Gastrocnemius medialis (tissue), 4 donors: ENCODE measurements at regions not wholly inside any gene's neighbourhood (a gene's known extent, or its start where the extent isn't known, plus 50 kb on each side); places are given as distances from the start of the nearest gene placed in this dataset.

Source experiments
- ATAC-seq, 2 donors: fragments of 150-250 bp; one replicate each; pipeline ENCODE4 v1.9.1; 2016
- DNase-seq, 2 donors: peaks; one replicate each; pipeline ENCODE4 v3.0.0-alpha.2; 2019
- H3K27ac ChIP-seq, 4 donors: fragments of 200-600 bp; sonication (generic); 1 replicate in 1 of 4; 2 replicates in 3 of 4; pipeline ENCODE4 v1.5.1; 2016 to 2018; ENCODE audit warnings: mild to moderate bottlenecking in 2 of 4, moderate library complexity in 1 of 4
- H3K27me3 ChIP-seq, 3 donors: fragments of 200-600 bp; sonication (generic) in 2 of 3; 1 replicate in 1 of 3; 2 replicates in 2 of 3; pipeline versions ENCODE4 v1.5.1 to v1.6.0; 2016 to 2019; ENCODE audit warnings: mild to moderate bottlenecking in 1 of 3, moderate library complexity in 1 of 3
- H3K36me3 ChIP-seq, 2 donors: fragments of 200-600 bp; sonication (generic) in 1 of 2; one replicate each; pipeline ENCODE4 v1.5.1; 2017 to 2018
- H3K4me1 ChIP-seq, 2 donors: fragments of 200-600 bp; sonication (generic) in 1 of 2; one replicate each; pipeline ENCODE4 v1.5.1; 2016 to 2017; ENCODE audit warnings: mild to moderate bottlenecking in 2 of 2
- H3K4me3 ChIP-seq, 4 donors: fragments of 200-600 bp; sonication (generic) in 3 of 4; 1 replicate in 1 of 4; 2 replicates in 3 of 4; pipeline ENCODE4 v1.5.1; 2016 to 2019; ENCODE audit warnings: mild to moderate bottlenecking in 2 of 4
- H3K9me3 ChIP-seq, 3 donors: fragments of 200-600 bp; sonication (generic) in 2 of 3; 1 replicate in 1 of 3; 2 replicates in 2 of 3; pipeline ENCODE4 v1.5.1; 2016 to 2019
- CTCF ChIP-seq, 5 experiments: fragments of 450-650 bp in 3 of 5; fragments of 200-600 bp in 2 of 5; sonication (generic) in 2 of 5; IDR thresholded peaks in 4 of 5; conservative IDR thresholded peaks in 1 of 5; 1 replicate in 4 of 5; 2 replicates in 1 of 5; pipeline ENCODE4 v1.5.1; 2016 to 2019; ENCODE audit warnings: antibody characterized with exemption in 5 of 5, mild to moderate bottlenecking in 3 of 5, moderate library complexity in 3 of 5
- POLR2A ChIP-seq, 2 donors: fragments of 450-650 bp; IDR thresholded peaks; one replicate each; pipeline ENCODE4 v1.6.1; 2017; ENCODE audit warnings: antibody characterized with exemption in 2 of 2, mild to moderate bottlenecking in 2 of 2, moderate library complexity in 2 of 2
- in situ Hi-C, 4 donors: fragments of 200-750 bp; cut with MboI; loops; one replicate each; pipeline versions ENCODE4 v1.15.0 to v1.8.0; 2017; ENCODE audit warnings: low sequenced_read_pairs in 4 of 4
- intact Hi-C: fragments of 100-400 bp; cut with DNase I; formaldehyde crosslinking; loops from one replicate; pipeline ENCODE4 v1.15.1; 2023; ENCODE audit warnings: low total_unique reads

GRCh38 chr4:73683456-73683855 lies 56.9 kb upstream of the CXCL8 start:
- Histone ChIP-seq H3K36me3 (no peaks in the 10 kb centered on the region), H3K27me3 (no peaks in the 10 kb centered on the region), H3K4me1 (no peaks in the 10 kb centered on the region), H3K9me3 (no peaks in the 10 kb centered on the region), H3K27ac (no peak overlapping the region), H3K4me3 (no peak overlapping the region)
- DNase-seq (no peak), ATAC-seq (no peak)
- in situ Hi-C loops (no loop called here), intact Hi-C loops (no loop called here)
- TF ChIP-seq CTCF (IDR thresholded peaks at IDR 0.05 in 4 of 5, conservative IDR thresholded peaks at IDR 0.05 in 1 of 5) (no peak), POLR2A (IDR thresholded peaks at IDR 0.05) (no peak)

- in situ Hi-C loops (no loop called here), intact Hi-C loops (no loop called here)
- DNase-seq (no peak), ATAC-seq (no peak)
- no peak overlapping the region for H3K4me3 ChIP-seq
- no peaks in the 10 kb centered on the region for H3K9me3 ChIP-seq
- no peak overlapping the region for H3K27ac ChIP-seq
- no peaks in the 10 kb centered on the region for H3K36me3 ChIP-seq
- H3K27me3 ChIP-seq: no peaks in the 10 kb centered on the region
- H3K4me1 ChIP-seq: no peaks in the 10 kb centered on the region
- no peak for TF ChIP-seq POLR2A (IDR thresholded peaks at IDR 0.05)
- no peak for TF ChIP-seq CTCF (IDR thresholded peaks at IDR 0.05 in 4 of 5, conservative IDR thresholded peaks at IDR 0.05 in 1 of 5)
Measured at GRCh38 chr4:73684097-73684496, 56.3 kb upstream of the CXCL8 start.

- intact Hi-C loops: no loop called here
- no peak for TF ChIP-seq CTCF (IDR thresholded peaks at IDR 0.05 in 4 of 5, conservative IDR thresholded peaks at IDR 0.05 in 1 of 5)
- Histone ChIP-seq H3K9me3 (no peaks in the 10 kb centered on the region), H3K27me3 (no peaks in the 10 kb centered on the region), H3K27ac (no peak overlapping the region), H3K36me3 (no peaks in the 10 kb centered on the region), H3K4me1 (no peaks in the 10 kb centered on the region), H3K4me3 (no peak overlapping the region)
- in situ Hi-C loops: no loop called here
- DNase-seq (no peak), ATAC-seq (no peak)
Measured at GRCh38 chr4:73685052-73685451, 55.3 kb upstream of the CXCL8 start.

GRCh38 chr4:73687421-73687820 lies 52.9 kb upstream of the CXCL8 start:
- TF ChIP-seq POLR2A (IDR thresholded peaks at IDR 0.05) (no peak), CTCF (IDR thresholded peaks at IDR 0.05 in 4 of 5, conservative IDR thresholded peaks at IDR 0.05 in 1 of 5) (no peak)
- H3K4me1 ChIP-seq: no peaks in the 10 kb centered on the region
- in situ Hi-C loops (no loop called here), intact Hi-C loops (no loop called here)
- H3K4me3 ChIP-seq: no peak overlapping the region
- H3K9me3 ChIP-seq: no peaks in the 10 kb centered on the region
- DNase-seq (no peak), ATAC-seq (no peak)
- no peaks in the 10 kb centered on the region for H3K27me3 ChIP-seq
- H3K36me3 ChIP-seq: no peaks in the 10 kb centered on the region
- no peak overlapping the region for H3K27ac ChIP-seq

- Histone ChIP-seq H3K36me3 (no peaks in the 10 kb centered on the region), H3K4me1 (no peaks in the 10 kb centered on the region), H3K27me3 (no peaks in the 10 kb centered on the region), H3K27ac (no peak overlapping the region), H3K4me3 (no peak overlapping the region), H3K9me3 (no peaks in the 10 kb centered on the region)
- DNase-seq (no peak), ATAC-seq (no peak)
- no peak for TF ChIP-seq POLR2A (IDR thresholded peaks at IDR 0.05)
- no peak for TF ChIP-seq CTCF (IDR thresholded peaks at IDR 0.05 in 4 of 5, conservative IDR thresholded peaks at IDR 0.05 in 1 of 5)
- in situ Hi-C loops (no loop called here), intact Hi-C loops (no loop called here)
Measured at GRCh38 chr4:73690051-73690738, 50.2 kb upstream of the CXCL8 start.
